CD4-positive, alpha-beta T cell treated with Interleukin-6 at 100 ng/mL for 8 hours (primary cell): ENCODE measurements at regions not wholly inside any gene's neighbourhood (a gene's known extent, or its start where the extent isn't known, plus 50 kb on each side); places are given as distances from the start of the nearest gene placed in this dataset.
A peak's percentile ranks its signal among the peaks of the same experiment; 100 is the strongest.

Experiments used
- DNase-seq: peaks from one replicate; pipeline ENCODE4 v3.0.0-alpha.2; 2020; ENCODE audit warnings: mixed read lengths, low spot score

DNA sequence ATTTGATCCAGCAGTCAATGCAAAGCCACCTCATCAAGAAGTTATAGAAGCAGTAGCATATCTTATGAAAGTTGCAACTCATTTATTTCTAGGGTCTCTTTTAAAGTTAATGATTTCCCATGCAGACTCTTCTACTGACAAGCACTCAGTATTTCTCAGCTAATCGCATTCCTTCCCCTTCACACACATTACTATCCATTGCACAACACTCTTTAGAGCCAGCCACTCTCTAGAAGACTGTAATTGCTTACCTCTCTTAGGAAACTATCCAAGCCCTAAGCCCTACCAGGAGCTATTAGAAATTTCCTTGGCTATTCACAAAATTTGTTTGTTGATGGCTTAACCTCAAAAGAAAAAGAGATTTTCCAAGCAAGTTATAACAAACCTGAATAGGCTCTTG lies 106.0 kb downstream of the ADAMTS1 start:
- DNase-seq = no peak

GRCh38 chr21:26736449-26736848 lies 108.8 kb downstream of the ADAMTS1 start:
- no peak for DNase-seq

DNA sequence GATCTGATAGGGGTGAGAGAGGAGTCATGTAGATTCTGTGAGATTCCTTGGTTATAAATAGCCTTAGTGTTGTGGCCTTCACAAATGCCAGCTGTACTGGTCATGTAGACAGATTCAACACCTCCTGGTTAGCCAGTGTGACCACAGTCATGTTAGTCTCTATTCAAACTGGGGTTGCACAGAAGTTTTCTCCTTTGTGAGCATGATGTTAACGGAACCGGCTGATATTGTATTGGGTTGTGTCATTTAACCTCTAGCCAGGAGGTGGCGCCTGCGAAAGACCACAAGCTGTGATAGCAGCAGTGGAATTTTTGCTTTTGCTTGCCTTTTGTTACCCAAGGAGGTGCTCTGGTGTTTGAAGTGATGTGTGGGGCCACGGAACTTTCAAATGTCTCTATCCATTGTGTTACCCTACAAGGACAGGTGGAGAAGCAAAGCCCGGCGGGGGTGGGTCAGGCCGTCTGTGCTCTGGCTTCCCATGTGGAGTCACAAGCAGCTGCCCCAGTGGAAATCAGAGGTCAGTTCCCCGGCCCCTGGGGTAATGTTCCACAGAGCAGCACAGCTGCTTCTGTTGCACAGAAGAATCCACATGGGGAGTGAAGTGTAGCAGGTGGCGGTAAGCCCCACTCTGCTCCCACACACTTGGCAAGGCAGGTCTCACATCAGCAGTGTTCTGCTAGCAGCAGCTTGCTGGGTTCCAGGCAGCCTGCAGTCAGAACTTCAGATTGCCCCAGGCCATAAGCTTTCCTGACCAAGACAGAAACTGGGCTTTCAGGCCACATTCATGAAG lies 112.6 kb downstream of the ADAMTS1 start:
- no peak for DNase-seq

- no peak for DNase-seq
These were observed 125.5 kb downstream of the ADAMTS1 start for GRCh38 chr21:26719750-26720149.

GRCh38 chr21:26717146-26717739 lies 128.0 kb downstream of the ADAMTS1 start:
- DNase-seq = no peak

- peak; percentile 3 for DNase-seq
These were observed 129.2 kb downstream of the ADAMTS1 start for GRCh38 chr21:26715878-26716506.

DNA sequence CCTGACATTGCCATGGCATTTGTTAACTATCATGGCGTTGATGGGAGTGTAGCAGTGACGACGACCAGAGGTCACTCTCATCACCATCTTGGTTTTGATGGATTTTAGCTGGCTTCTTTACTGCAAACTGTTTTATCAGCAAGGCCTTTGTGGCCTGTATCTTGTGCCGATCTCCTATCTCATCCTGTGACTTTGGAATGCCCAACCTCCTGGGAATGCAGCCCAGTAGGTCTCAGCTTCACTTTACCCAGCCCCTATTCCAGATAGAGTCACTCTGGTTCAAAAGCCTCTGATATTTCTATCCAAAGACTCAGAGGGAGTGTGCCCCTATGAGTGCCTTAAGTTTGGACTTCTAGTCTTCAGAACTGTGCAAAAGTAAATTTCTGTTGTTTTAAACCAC lies 130.1 kb downstream of the ADAMTS1 start:
- no peak for DNase-seq

DNA sequence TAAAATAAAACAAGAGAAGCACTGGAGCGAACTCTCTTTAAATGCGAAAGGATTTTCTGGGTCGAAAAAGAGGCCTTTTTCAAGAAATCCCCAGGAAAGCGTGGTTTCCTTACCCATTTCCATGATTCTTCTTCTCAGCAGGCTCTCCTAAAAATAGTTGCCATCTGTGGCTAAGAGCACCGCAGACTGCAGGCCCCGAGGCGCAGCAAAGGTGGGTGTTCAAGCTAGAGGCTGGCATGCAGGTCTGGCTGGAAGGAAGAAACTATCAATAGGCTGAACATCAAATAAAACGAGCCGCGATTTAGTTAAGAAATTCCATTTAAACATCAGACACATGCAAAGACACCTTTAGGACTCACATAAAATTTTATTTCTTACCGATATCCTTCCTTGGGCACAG lies 135.1 kb downstream of the ADAMTS1 start:
- DNase-seq = no peak

GRCh38 chr21:26709090-26709489 lies 136.0 kb upstream of the CYYR1 start:
- DNase-seq = no peak

DNA sequence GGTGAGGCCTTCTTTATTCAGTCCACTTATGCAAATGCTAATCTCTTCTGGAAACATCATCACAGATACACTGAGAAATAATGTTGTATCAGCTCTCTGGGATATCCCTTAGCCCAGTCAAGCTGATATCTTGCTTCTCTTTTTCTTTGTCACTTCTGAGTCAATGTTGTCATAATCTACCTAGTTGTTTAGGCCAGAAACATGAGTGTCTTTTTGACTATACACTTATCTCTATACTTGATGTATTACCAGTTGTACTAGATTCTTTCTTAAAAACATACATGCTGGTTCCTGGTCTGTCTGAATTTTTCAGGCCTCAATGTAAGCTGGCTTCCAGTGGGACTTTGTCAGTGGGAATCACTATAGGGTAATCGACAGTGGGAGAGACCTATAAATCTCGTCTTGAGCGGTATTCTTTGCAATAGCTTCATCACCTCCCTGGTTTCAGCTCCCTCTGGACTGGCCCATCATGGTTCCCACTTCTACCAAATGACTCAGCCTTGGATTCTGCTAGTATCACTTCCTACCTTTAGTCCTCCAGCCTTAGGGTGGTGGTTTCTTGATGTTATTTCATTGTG lies 135.2 kb upstream of the CYYR1 start:
- no peak for DNase-seq

DNA sequence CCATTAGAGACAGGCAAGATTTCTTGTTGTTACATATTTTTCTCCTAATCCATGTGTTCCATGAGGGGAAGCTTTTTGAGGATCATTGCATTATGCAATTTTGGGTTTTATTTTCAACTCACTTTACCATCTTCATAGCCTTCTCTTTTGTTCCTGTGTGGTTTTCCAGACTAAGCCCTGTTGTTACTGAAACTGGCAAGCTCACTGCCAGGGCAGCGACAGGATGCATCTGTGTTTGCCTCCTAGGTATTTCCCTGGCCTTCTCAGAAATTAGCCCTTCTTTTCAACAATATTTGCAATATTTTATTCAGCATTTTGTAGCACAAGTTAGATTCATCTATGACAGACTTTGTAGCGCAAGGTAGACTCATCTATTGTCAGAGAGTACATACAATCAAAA lies 134.2 kb upstream of the CYYR1 start:
- DNase-seq = no peak

GRCh38 chr21:26698416-26698815 lies 125.3 kb upstream of the CYYR1 start:
- no peak for DNase-seq

- no peak for DNase-seq
These were observed 118.3 kb upstream of the CYYR1 start for GRCh38 chr21:26691416-26691815.

DNA sequence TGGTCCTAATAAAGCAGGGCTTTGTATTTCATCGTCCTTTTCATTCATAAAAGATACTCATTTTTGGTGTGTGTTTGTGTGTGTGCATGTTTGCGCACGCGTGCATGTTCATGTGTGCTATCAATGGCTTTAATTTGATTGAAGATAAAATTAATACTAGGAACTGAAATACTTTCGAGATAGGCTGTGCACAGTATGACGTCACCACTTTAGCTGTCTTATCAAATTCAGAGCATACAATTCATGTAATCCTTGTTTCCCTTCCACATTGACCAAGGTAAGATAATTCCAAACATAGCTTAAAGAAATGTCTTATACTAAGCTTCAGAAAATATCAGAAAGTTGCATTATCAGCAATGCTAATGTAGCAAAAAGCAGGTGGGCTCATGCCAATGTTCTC lies 113.6 kb upstream of the CYYR1 start:
- no peak for DNase-seq

- peak; percentile 17 for DNase-seq
These were observed 113.2 kb upstream of the CYYR1 start for GRCh38 chr21:26686278-26686677.

DNA sequence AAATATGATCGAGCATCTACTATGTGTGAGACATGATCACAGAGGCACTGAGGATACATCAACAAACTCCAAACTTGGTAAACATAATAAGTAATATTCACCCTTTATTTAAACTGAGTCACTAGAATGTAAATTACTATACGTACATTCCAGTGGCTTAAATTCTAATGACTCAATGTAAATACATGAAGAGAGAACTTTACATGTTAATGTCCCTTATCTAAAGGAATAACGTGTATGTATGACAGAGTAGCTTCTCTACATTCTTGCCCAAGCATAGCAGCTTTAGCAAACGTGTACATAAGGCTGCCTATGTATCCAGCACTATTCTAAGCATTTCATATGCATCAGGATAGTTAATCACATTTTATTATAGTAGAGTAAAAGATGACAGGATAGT lies 111.8 kb upstream of the CYYR1 start:
- no peak for DNase-seq

DNA sequence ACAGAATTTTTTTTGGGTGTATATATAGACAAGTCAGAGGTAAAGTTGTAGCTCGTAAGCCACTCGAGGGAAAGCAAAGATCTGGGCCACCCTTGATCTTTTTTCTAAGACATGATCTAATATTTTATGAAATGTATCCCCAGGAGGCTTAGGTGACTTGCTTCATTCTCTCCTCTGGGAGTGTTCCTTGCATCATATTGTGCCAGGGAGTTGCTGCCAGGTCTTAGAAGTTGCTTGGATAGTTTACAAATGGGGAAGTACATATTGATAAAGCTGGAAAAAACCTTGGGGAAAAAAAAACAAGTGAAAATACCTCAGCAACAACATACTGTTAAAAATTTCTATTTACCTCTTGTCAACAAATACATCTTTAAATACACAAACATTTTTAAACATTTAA lies 110.9 kb upstream of the CYYR1 start:
- DNase-seq = no peak

GRCh38 chr21:26679284-26679683 lies 106.2 kb upstream of the CYYR1 start:
- DNase-seq = no peak

- no peak for DNase-seq
These were observed 101.2 kb upstream of the CYYR1 start for GRCh38 chr21:26674323-26674722.

DNA sequence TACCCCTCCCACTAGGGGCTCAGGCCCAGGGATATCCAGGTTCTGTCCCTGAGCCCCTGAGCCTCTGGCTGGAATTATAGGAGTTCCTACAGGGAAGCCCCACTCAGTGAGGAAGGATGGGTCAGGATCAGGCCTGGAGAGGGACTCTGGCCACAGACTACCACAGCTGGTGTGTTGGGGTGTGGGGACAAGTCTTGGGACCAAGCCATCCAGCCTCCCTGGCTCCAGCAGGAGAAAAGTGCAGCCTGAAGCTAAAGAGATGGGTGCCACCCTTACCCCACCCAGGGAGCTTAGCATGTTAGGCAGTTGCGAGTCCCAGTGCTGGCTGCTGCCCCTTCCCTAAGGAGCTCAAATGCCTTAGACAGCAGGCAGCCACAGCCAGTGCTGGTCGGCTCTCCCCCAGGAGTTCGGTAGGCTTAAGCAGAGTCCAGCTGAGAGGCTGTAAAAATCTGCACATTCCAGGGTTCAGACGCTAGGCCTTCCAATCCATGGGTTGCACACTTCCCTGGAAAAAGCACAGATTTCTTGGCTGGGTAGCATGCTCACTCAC lies 96.2 kb upstream of the CYYR1 start:
- no peak for DNase-seq

GRCh38 chr21:26659757-26660156 lies 86.7 kb upstream of the CYYR1 start:
- DNase-seq = no peak

- DNase-seq = no peak
These were observed 86.1 kb upstream of the CYYR1 start for GRCh38 chr21:26659182-26659581.

- DNase-seq = no peak
These were observed 82.4 kb upstream of the CYYR1 start for GRCh38 chr21:26655460-26655859.
